GM18517 (cell line): ENCODE measurements at regions not wholly inside any gene's neighbourhood (a gene's known extent, or its start where the extent isn't known, plus 50 kb on each side); places are given as distances from the start of the nearest gene placed in this dataset.

Source experiments
- ATAC-seq: cut with Tn5 transposase; IDR thresholded peaks from one replicate; pipeline ENCODE4 v1.9.1; 2021; ENCODE audit warnings: mild to moderate bottlenecking, moderate library complexity; ENCODE audit not compliant: unreplicated experiment

GRCh38 chr14:65243766-65244442, 141.6 kb upstream of the MAX start:
- no peak for ATAC-seq

DNA sequence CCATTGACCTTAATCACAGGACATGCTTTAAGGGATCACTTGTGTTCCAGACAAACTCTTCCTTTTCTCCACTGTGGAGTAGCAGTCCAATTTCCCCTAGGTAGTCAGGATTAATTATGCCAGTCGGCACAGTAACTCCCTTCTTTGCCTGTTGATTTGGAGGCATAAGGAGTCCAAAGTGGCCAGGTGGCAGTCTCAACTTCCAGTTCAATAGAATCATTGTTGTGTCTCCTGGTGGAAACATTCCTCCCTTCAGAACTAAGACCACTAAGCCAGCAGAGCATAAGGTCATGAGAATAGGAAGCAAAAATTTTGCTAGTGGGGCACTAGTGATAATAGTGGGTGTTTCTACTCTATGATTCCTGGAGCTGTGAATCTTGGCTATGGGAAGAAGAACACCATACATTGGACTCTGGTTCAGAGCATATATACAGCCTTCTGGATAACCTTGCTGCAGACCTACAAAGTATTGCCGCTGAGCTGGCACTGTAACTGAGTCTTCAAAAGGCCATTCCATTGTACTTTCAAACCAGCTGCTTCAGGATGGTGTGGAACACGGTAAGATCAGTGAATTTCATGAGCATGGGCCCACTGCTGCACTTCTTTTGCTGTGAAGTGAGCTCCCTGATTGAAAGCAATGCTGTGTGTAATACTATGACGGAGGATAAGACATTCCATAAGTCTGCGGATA, 147.3 kb upstream of the MAX start:
- no peak for ATAC-seq

GRCh38 chr14:65250162-65250495, 147.8 kb upstream of the MAX start:
- ATAC-seq: no peak

DNA sequence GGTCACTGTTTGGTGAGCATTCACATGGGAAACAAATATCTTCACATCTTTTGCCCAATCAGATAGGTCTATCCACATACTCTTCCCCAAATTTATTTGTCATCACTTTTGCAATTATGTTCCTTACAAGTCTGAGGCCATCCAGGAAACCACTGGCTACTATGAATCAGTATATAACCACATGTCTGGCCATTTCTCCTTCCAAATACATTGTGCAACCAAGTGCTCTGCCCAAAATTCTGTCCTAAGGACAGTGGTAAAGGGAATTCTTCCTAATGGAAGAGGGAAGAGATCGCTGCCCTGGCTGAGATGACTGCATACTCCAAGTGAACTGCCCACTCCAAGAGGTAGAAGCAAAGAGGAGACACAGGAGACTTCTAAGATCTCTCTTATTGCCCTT, 148.9 kb upstream of the MAX start:
- no peak for ATAC-seq

DNA sequence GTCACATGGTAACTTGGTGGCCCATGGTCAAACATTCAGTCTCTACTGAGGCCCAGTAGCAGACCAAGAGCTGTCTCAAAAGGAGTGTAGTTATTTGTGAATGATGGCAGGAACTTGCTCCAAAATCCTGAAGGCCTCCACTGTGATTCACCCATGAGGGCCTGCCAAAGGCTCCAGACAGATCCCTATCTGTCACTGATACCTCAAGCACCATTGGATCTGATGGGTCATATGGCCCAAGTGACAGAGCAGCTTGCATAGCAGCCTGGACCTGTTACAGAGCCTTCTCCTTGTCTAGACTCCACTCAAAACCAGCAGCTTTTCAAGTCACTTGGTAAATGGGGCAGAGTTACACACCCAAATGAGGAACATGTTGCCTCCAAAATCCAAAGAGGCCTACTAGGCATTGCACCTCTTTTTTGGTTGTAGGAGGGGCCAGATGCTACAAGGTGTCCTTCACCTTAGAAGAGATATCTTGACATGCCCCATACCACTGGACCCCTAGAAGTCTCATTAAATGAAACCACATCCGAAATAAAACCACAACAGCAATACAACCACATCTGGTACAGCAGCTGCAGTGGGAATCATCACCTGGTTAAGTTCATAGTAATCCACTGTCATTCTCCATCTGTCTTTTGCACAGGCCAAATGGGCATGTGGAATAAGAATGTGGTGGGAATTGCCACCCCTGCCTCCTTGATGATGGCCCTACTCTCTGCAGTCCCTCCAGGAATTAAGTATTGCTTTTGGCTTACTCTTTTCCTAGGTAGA, 150.4 kb upstream of the MAX start:
- ATAC-seq: no peak

DNA sequence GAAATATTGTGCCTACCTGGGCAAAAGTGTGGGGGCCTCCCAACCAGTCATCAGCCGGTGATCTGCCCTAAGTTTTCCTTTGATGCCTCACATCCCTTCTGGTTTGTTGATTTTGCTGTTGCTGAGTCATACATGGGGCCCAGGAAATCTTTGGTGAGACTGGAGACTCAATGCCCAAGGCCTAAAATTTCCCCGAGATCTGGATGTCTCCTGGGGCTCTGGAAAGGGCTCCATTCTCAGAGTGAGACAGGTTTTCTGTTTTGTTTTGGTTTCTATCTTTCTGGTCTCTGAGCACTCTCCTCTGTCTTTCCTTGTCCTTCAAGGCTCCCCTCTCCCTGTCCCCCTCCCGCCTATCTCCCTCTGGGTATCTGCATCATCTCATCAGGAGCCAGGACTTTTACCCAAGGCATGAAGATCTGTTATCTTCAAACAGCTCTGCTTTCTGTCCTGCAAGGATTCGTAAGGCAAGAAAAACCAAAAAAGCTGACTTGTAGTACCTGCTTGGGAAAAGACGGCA, 152.8 kb upstream of the MAX start:
- no peak for ATAC-seq

GRCh38 chr14:65255583-65256461, 153.5 kb upstream of the MAX start:
- ATAC-seq: no peak

GRCh38 chr14:65256714-65257113, 154.4 kb upstream of the MAX start:
- no peak for ATAC-seq

DNA sequence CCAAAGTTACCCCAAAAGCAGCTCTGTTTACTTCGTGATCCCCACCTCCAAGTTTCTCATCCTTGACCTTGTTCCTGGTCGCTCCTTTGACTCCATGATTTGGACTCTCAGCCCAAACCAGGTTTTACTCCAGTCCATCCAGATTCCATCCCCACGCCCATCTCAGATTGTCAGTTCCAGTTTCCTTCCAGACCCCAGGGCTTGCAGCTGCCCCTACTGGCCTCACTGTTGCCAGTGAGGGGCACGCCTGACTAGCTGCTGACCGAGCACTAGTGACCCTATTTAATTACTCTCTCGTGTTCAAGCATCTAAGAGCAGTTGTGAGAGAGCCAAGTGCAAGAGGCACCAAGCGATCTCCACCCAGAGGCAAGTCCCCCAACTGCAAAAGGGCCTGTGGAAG, 155.1 kb upstream of the FUT8 start:
- no peak for ATAC-seq

DNA sequence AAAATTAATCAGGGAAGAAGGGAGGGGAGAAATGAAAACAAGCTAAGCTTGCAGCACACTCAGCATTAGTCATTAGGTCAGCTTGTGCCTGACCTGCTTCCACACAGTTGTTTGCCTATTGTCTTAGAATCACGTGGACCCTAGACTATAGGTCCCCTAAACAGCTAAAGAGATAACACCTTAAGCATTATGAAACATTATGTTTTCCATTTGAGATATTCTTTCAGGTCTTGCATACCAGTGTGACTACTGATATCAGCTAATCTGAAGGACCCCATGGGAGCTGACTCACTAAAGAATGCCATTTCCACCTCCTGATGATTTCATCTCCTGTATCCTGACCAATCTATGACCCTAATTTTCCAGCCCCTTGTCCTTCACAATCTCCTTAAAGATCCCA, 154.1 kb upstream of the FUT8 start:
- ATAC-seq: no peak

DNA sequence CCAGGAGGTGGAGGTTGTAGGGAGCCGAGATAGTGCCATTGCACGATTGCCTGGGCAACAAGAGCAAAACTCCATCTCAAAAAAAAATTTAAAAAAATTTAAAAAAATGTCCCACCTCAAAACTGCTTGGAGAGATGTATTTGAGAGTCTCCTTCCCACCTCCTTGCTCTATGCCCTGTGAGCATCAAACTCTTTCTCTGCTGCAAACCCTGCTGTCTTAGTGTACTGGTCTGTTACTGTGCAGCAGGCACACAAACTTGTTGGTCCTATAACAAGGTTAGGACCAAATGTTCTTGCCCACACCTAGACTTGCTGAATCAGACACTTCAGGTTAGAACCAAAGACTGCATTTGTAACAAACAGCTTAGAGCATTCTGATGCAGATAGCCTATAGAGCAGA, 153.5 kb upstream of the FUT8 start:
- no peak for ATAC-seq

DNA sequence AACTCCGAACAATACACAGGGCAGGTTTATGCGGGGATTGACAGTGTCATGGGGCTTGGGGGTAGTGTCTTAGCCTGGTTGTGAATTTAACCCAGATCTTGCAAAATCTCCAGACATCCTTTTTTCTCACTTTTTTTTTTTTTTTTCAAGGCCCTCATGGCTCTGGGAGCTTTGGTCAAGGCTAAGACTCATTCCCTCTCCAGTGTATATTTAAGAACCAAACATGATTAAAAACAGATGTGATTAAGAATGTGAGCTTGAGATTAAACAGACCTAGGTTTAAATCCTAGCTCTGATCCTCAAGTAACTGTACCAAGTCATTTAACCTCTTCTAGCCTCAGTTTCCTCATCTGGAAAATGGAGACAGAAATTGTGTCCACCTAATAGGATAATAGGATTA, 151.7 kb upstream of the FUT8 start:
- no peak for ATAC-seq

GRCh38 chr14:65261425-65261920, 151.1 kb upstream of the FUT8 start:
- no peak for ATAC-seq

DNA sequence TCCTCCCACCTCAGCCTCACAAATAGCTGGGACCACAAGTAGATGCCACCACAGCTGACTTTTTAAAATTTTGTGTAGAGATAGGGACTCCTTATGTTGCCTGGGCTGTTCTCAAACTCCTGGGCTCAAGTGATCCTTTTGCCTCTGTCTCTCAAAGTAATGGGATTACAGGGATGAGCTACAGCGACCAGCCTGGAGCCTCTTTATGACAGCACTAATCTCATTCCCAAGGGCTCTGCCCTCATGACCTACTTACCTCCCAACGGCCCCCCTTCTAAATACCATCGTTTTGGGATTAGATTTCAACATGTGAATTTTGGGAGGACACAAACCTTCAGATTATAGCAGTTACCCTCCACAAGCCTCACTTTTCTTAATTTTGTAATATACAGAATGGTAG, 150.6 kb upstream of the FUT8 start:
- ATAC-seq: no peak

DNA sequence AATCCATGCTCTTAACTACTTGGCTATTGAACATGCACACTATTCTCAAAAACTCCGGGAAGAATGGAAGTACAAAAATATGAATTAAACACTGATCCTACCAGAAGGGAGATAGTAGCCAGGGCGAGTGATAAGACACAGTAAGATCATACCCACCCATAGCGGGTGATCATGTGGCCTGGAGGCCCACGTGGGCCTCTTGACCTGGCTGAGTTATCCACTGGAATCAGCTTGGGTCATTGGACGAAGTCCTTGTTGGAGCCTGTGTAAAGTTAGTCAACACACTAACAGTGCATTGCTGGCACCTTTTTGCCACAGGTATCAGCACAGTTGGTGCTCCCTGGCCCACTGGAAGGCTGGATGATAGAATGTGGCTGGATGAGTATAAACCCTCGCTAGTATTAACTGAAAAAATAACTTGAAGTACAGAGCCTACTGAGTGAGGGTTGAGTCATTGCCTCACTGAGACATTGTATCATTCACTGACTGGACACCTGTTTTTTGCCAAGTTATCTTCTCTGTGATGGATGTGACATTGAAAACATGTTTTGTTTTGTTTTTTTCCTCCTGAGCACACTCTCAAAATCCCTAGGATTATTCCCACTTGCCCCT, 149.2 kb upstream of the FUT8 start:
- no peak for ATAC-seq

GRCh38 chr14:65267856-65268255, 144.7 kb upstream of the FUT8 start:
- ATAC-seq: no peak

GRCh38 chr14:65268594-65268993, 143.9 kb upstream of the FUT8 start:
- no peak for ATAC-seq

DNA sequence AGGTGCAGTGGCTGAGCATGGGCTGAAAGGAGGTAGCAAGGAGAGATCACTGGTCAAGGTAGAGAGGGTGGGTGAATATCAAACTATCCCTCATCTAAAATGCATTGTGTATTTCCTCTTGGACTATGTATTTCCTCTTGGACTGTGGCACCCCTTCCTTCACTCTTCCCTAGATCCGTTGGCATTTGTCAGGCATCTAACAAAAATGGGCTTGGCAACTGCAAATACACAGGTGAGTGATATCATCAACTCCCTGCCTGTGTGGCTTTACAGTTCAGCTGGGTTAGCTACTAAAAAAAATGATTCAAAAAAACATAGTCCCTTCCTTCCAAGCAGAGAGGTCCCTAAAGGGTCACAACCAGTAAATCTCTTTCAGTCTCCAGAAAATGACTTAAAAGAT, 142.8 kb upstream of the FUT8 start:
- ATAC-seq: no peak

DNA sequence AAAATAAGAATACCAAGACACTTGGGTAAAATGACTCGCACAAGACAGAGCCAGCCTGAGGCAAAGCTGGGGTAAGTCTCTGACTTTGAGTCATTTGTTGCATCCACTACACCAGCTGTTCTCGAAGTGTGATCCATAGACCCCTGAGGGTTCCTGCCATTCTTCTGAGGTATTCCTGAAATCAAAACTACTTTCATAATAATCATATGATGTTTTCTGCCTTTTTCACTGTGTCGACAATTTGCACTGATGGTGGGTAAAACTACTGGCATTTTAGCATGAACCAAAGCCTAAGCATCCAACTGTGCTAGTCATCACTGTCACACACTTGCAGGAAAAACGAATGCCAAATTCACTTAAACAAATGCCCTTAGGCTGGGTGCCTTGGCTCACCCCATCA, 135.5 kb upstream of the FUT8 start:
- ATAC-seq: no peak

DNA sequence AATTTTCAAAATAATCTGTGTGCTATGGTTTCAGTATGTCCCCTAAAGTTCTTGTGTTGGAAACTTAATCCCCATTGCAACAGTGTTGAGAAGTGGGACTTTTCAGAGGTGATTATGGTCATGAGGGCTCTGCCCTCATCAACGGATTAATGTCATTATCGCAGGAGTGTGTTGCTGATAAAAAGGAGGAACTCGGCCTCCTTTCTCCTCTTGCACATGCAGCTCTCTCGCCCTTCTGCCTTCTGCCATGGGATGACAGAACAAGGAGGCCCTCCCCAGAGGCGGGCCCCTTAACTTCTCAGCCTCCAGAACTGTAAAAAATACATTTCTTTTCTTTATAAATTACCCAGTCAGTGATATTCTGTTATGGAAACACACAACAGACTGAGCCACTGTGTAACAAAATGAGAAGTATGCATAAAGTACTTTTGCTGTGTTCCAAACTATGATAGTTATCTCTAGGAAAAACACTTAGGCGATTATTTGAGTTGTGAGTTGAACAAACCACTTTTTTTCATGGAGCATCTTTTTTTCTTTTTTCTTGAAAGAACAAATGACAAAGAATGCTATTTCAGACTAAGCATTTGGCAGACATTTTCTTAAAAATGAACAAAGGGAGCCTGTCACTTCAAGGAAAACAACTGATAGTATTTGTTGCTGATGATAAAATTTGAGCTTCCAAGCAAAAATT, 134.8 kb upstream of the FUT8 start:
- no peak for ATAC-seq
